Panc1 (cell line): ENCODE measurements at regions not wholly inside any gene's neighbourhood (a gene's known extent, or its start where the extent isn't known, plus 50 kb on each side); places are given as distances from the start of the nearest gene placed in this dataset.

Experiments used
- ATAC-seq: fragments of 200-7000 bp; cut with Tn5 transposase; 2 replicates; pipeline ENCODE4 v1.9.1; 2020; ENCODE audit warnings: mild to moderate bottlenecking, moderate library complexity
- BruUV-seq: library from RNA; stranded (reverse); fragments of 400-500 nt; replicated peaks from 2 replicates; lab custom pipeline; 2021; lab: Mats Ljungman, UMichigan
- CTCF ChIA-PET: fragments of 300-600 bp; sonication (Branson Sonifier 250); formaldehyde crosslinking; loops from one replicate; lab custom pipeline; 2022; ENCODE audit warnings: antibody characterized with exemption; lab: Charles Lee
- POLR2A ChIA-PET: fragments of 300-600 bp; sonication (Branson Sonifier 250); formaldehyde crosslinking; loops from one replicate; lab custom pipeline; 2022; ENCODE audit warnings: antibody characterized with exemption; lab: Charles Lee
- DNase-seq: peaks from one replicate; pipeline ENCODE4 v3.0.0-alpha.2; 2010; ENCODE audit warnings: low read depth, low spot score
- H3K27ac ChIP-seq: 2 replicates; pipeline ENCODE4 v1.5.1; 2011; ENCODE audit warnings: mild to moderate bottlenecking, low read length, inconsistent platforms
- H3K27me3 ChIP-seq: fragments of 200-500 bp; sonication (Bioruptor generic); 2 replicates; pipeline ENCODE4 v1.6.0; 2014; ENCODE audit warnings: low read length, inconsistent platforms; ENCODE audit not compliant: control insufficient read depth, insufficient read depth
- H3K36me3 ChIP-seq: fragments of 200-500 bp; sonication (Bioruptor generic); 2 replicates; pipeline ENCODE4 v1.5.1; 2014; ENCODE audit warnings: inconsistent platforms, mild to moderate bottlenecking, low read length, moderate library complexity; ENCODE audit not compliant: control insufficient read depth, insufficient read depth
- H3K4me1 ChIP-seq: 2 replicates; pipeline ENCODE4 v1.5.1; 2011; ENCODE audit warnings: inconsistent platforms, mild to moderate bottlenecking, low read length, moderate library complexity; ENCODE audit not compliant: control insufficient read depth, insufficient read depth
- H3K4me3 ChIP-seq, 2 experiments: 2 replicates each; pipeline ENCODE4 v1.5.1; 2011 to 2012; ENCODE audit warnings: low read depth in 2 of 2, low read length in 2 of 2, mild to moderate bottlenecking in 2 of 2, inconsistent platforms in 1 of 2, moderate library complexity in 1 of 2
- H3K9me3 ChIP-seq: fragments of 200-500 bp; sonication (Bioruptor generic); 2 replicates; pipeline ENCODE4 v1.5.1; 2014; ENCODE audit warnings: low read depth, mild to moderate bottlenecking, inconsistent platforms, low read length, moderate library complexity; ENCODE audit not compliant: control insufficient read depth, insufficient read depth
- POLR2AphosphoS5 ChIP-seq: IDR thresholded peaks from 2 replicates; pipeline ENCODE4 v1.6.1; 2012; ENCODE audit warnings: mild to moderate bottlenecking, low read depth, low read length, moderate library complexity
- SIN3A ChIP-seq: IDR thresholded peaks from 2 replicates; pipeline ENCODE4 v1.6.1; 2012; ENCODE audit warnings: low read depth, mild to moderate bottlenecking, low read length, moderate library complexity, borderline replicate concordance; ENCODE audit not compliant: insufficient read depth
- TCF7L2 ChIP-seq: IDR thresholded peaks from 2 replicates; pipeline ENCODE4 v1.6.1; 2011; ENCODE audit warnings: mild to moderate bottlenecking, low read depth, low read length, inconsistent platforms
- in situ Hi-C: cut with HindIII; loops from 2 replicates; pipeline ENCODE4 v1.10.0; 2016; ENCODE audit warnings: low sequenced_read_pairs, low pct_unique_long_range_greater_than_20kb
- intact Hi-C: fragments of 100-400 bp; cut with micrococcal nuclease; formaldehyde crosslinking; loops from one replicate; pipeline ENCODE4 v1.10.0; 2022; ENCODE audit not compliant: unreplicated experiment
- TF ChIP-seq, protein P1 (sequence below), 2 experiments: IDR thresholded peaks; 2 replicates each; pipeline ENCODE4 v1.6.1; 2011 to 2012; ENCODE audit warnings: low read depth in 2 of 2, control low read depth in 1 of 2, low read length in 1 of 2, mild to moderate bottlenecking in 1 of 2, moderate library complexity in 1 of 2; ENCODE audit not compliant: insufficient read depth in 1 of 2
- TF ChIP-seq, protein P2 (sequence below): fragments of 450-650 bp; IDR thresholded peaks from 2 replicates; pipeline ENCODE4 v1.5.1; 2017; ENCODE audit warnings: mild to moderate bottlenecking

- intact Hi-C loops: no loop called here
- DNase-seq (no peak), ATAC-seq (no peak)
- Histone ChIP-seq H3K4me1 (no peaks in the 10 kb centered on the region), H3K27me3 (no peaks in the 10 kb centered on the region), H3K9me3 (no peaks in the 10 kb centered on the region), H3K4me3 (no peak overlapping the region), H3K27ac (no peak overlapping the region), H3K36me3 (no peaks in the 10 kb centered on the region)
- in situ Hi-C loops: no loop called here
- ChIA-PET POLR2A (no interaction called here), CTCF (no interaction called here)
- TF ChIP-seq POLR2AphosphoS5: no peak
- TF ChIP-seq TCF7L2: no peak
- TF ChIP-seq, protein P1, sequence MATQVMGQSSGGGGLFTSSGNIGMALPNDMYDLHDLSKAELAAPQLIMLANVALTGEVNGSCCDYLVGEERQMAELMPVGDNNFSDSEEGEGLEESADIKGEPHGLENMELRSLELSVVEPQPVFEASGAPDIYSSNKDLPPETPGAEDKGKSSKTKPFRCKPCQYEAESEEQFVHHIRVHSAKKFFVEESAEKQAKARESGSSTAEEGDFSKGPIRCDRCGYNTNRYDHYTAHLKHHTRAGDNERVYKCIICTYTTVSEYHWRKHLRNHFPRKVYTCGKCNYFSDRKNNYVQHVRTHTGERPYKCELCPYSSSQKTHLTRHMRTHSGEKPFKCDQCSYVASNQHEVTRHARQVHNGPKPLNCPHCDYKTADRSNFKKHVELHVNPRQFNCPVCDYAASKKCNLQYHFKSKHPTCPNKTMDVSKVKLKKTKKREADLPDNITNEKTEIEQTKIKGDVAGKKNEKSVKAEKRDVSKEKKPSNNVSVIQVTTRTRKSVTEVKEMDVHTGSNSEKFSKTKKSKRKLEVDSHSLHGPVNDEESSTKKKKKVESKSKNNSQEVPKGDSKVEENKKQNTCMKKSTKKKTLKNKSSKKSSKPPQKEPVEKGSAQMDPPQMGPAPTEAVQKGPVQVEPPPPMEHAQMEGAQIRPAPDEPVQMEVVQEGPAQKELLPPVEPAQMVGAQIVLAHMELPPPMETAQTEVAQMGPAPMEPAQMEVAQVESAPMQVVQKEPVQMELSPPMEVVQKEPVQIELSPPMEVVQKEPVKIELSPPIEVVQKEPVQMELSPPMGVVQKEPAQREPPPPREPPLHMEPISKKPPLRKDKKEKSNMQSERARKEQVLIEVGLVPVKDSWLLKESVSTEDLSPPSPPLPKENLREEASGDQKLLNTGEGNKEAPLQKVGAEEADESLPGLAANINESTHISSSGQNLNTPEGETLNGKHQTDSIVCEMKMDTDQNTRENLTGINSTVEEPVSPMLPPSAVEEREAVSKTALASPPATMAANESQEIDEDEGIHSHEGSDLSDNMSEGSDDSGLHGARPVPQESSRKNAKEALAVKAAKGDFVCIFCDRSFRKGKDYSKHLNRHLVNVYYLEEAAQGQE (IDR thresholded peaks at IDR 0.05; ENCODE audit: insufficient read depth in 1 of 2, low read depth in 2 of 2, low read length in 1 of 2): no peak
- TF ChIP-seq, protein P2, sequence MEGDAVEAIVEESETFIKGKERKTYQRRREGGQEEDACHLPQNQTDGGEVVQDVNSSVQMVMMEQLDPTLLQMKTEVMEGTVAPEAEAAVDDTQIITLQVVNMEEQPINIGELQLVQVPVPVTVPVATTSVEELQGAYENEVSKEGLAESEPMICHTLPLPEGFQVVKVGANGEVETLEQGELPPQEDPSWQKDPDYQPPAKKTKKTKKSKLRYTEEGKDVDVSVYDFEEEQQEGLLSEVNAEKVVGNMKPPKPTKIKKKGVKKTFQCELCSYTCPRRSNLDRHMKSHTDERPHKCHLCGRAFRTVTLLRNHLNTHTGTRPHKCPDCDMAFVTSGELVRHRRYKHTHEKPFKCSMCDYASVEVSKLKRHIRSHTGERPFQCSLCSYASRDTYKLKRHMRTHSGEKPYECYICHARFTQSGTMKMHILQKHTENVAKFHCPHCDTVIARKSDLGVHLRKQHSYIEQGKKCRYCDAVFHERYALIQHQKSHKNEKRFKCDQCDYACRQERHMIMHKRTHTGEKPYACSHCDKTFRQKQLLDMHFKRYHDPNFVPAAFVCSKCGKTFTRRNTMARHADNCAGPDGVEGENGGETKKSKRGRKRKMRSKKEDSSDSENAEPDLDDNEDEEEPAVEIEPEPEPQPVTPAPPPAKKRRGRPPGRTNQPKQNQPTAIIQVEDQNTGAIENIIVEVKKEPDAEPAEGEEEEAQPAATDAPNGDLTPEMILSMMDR: no peak
- no peak for TF ChIP-seq SIN3A
- no TSS peak for BruUV-seq
These were observed 283.4 kb upstream of the ATP2B1 start for GRCh38 chr12:89991807-89992590.

DNA sequence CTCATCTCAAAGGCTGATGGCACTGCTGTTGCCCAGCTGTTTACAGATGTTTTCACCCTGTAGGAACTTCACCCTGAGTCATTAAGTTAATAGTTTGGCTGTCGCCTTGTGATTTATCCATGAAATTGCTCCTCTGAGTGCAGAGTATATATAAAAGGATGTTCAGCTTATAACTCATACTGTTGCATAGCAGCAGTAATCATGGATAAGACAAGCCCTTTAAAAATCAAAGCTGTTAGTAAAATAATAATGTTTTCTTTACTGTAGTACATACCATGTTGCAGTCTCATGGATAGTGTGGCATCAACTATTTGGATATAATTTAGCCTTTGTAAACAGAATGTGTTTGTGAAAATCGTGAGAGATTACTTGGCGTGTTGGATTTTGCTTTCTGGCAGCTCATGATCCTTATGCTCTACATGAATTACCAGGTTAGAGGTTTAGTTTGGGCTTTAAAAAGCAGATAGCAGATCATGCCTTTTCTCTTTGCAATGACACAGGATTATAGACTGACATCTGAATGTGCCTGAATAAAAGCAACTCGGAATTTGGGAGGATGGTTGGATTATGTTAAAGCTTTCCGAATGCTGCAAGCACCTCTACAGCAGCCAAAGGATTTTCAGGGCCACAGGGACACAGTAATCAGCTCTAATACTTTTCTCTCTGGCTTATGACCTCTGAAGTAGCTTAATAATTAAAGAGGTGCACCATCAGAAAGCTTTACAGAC lies 279.7 kb upstream of the ATP2B1 start:
- Histone ChIP-seq H3K4me3 (no peak overlapping the region), H3K9me3 (no peaks in the 10 kb centered on the region), H3K27me3 (no peaks in the 10 kb centered on the region), H3K4me1 (no peaks in the 10 kb centered on the region), H3K36me3 (no peaks in the 10 kb centered on the region), H3K27ac (no peak overlapping the region)
- TF ChIP-seq, protein P1 (IDR thresholded peaks at IDR 0.05; ENCODE audit: insufficient read depth in 1 of 2, low read depth in 2 of 2, low read length in 1 of 2): no peak
- TF ChIP-seq TCF7L2 (no peak), POLR2AphosphoS5 (no peak), SIN3A (no peak)
- TF ChIP-seq, protein P2: no peak
- intact Hi-C loops: no loop called here
- in situ Hi-C loops: no loop called here
- ATAC-seq (no peak), DNase-seq (no peak)
- POLR2A ChIA-PET: interaction anchor here (0.6 kb wide), 1 partner anchor 298 kb away, joined by 3 read pairs; no protein-coding TSS in a partner anchor
- BruUV-seq: no TSS peak
- CTCF ChIA-PET: no interaction called here
